ENCODE measurements at regions not wholly inside any gene's neighbourhood (a gene's known extent, or its start where the extent isn't known, plus 50 kb on each side); places are given as distances from the start of the nearest gene placed in this dataset.

- DNase-seq (ENCODE audit: low read depth in 2 of 2): no peak
These were observed 756.7 kb downstream of the NR2F2 start for GRCh38 chr15:97087006-97087741.

GRCh38 chr15:97091093-97091492, 760.6 kb downstream of the NR2F2 start:
- DNase-seq (ENCODE audit: low read depth in 2 of 2): no peak

DNA sequence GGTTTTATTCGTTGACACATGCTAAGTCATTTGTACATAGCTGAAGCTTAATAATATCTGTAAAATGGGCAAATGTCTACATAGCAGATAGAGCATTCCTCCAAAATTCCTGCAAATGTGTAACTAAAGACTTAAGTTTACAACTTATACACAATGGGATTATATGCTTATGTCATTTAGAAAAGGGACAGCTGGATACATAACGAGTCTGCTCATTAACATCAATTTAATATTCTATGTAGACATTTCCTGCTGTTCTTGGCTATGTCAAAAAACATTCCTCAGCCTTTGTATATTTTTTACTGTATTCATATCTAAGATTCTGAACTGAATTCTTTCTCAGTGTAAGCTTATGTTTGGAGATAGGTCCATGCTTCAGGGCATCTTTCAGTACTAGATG, 762.2 kb downstream of the NR2F2 start:
- DNase-seq (ENCODE audit: low read depth in 2 of 2): no peak

- DNase-seq (ENCODE audit: low read depth in 2 of 2): no peak
These were observed 765.9 kb downstream of the NR2F2 start for GRCh38 chr15:97096303-97096835.

- DNase-seq (ENCODE audit: low read depth in 2 of 2): no peak
These were observed 768.5 kb downstream of the NR2F2 start for GRCh38 chr15:97099040-97099439.

DNA sequence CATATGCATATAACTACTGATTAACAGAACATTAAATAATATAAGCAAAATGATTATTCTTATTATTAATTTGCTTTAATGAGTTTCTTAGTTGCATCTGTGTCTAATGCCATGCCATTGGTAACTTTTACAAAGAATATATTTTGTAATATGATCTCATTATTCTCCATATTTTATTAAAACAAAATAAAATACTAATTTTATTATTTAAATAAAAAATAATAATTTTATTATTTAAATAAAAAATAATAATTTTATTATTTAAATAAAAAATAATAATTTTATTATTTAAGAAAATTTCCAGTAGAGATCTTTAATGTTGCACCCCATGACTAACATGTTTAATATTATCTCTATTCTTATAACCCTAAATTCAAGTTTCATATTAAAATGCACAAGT, 771.1 kb downstream of the NR2F2 start:
- no peak for DNase-seq (ENCODE audit: low read depth in 2 of 2)

GRCh38 chr15:97114900-97115760, 784.6 kb downstream of the NR2F2 start:
- no peak for DNase-seq (ENCODE audit: low read depth in 2 of 2)

- no peak for DNase-seq (ENCODE audit: low read depth in 2 of 2)
These were observed 785.2 kb downstream of the NR2F2 start for GRCh38 chr15:97115761-97116070.

DNA sequence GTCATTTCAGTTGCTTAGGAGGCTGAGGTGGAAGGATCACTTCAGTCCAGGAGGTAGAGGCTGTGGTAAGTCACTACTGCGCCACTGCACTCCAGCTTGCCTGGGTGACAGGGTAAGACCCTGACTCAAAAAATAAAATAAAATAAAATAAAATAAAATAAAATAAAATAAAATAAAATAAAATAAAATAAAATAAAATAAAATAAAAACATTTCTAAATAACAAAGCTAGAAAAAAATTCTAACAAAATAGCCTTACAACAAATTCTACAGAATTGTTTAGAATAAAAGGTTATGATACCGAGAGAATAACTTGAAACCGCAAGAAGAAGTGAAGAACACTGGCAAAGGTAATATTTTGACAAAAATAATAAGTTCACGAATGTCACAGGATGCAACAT, 794.3 kb downstream of the NR2F2 start:
- DNase-seq (ENCODE audit: low read depth in 2 of 2): no peak

- DNase-seq (ENCODE audit: low read depth in 2 of 2): no peak
These were observed 796.2 kb downstream of the NR2F2 start for GRCh38 chr15:97126553-97127233.

DNA sequence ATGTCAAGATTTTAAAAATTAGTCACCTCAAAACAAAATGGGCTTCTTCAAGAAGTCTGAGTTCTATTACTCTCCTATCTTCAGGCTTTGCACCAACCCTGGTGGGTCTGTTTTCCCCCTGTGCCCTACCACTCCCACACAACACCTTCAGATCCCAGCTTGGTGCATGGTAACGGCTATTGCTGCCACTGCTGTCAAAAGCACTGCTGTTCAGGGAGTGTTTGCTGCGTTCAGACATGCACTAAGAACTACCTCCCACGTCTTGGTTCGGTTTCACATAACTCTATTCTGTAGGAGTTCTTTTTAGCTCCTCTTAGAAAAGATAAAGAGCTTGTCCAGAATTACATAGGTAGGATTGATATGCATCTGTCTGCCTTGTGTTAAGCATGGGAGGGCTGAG, 799.2 kb downstream of the NR2F2 start:
- DNase-seq (ENCODE audit: low read depth in 2 of 2): no peak

- no peak for DNase-seq (ENCODE audit: low read depth in 2 of 2)
These were observed 809.7 kb downstream of the NR2F2 start for GRCh38 chr15:97140216-97140615.

- DNase-seq (ENCODE audit: low read depth in 2 of 2): no peak
These were observed 810.9 kb downstream of the NR2F2 start for GRCh38 chr15:97141360-97141759.

GRCh38 chr15:97141871-97142270, 811.4 kb downstream of the NR2F2 start:
- DNase-seq (ENCODE audit: low read depth in 2 of 2): no peak

DNA sequence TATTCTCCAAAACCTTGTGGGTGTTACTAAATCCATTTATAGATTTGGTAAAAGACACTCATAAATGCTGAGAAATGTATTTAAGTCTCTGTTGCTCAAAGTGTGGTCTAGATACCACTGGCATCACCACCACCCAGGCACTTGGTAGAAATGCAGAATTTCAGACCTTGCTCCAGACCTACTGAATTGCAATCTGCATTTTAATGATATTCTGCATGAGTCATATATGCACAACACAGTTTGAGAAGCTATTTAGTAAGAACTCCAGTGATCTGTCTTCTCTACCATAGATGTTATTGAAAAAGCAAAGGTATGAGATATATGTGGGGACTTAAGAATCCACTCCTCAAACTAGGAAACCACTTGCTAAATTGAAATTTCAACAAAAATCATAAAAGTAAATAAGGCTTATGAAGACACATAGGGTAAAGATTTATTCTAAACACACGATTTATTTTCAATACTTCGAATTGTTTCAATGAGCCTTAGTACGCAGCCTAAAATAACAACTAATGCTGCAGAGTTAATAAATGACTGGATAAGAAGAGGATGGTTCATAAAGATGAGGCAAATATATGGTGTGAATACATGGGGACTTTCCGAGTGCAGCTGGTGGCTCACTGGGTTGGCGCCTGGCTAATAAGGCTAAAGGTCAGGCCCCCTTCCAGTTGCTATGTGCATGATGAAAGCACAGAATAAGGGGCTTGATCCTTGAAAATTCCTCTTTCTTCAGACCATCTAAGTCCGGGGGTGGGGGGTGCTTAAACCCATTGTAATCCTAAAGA, 813.3 kb downstream of the NR2F2 start:
- DNase-seq (ENCODE audit: low read depth in 2 of 2): no peak

DNA sequence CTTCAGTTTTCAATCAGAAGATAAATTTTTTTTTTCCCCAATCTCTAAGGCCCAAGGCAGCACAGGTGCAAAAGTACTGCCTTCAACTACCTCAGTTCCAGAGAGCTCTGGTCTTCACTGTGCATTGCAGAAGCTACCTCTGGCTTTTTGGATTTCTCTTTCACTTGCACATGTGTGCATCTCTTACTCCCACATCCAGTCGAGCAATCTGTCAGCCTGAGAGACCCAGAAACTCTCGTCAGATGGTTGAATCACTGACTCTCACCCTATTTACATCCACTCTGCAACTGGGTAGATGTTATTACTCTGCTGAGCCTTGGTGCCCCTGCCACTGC, 813.8 kb downstream of the NR2F2 start:
- DNase-seq (ENCODE audit: low read depth in 2 of 2): no peak

DNA sequence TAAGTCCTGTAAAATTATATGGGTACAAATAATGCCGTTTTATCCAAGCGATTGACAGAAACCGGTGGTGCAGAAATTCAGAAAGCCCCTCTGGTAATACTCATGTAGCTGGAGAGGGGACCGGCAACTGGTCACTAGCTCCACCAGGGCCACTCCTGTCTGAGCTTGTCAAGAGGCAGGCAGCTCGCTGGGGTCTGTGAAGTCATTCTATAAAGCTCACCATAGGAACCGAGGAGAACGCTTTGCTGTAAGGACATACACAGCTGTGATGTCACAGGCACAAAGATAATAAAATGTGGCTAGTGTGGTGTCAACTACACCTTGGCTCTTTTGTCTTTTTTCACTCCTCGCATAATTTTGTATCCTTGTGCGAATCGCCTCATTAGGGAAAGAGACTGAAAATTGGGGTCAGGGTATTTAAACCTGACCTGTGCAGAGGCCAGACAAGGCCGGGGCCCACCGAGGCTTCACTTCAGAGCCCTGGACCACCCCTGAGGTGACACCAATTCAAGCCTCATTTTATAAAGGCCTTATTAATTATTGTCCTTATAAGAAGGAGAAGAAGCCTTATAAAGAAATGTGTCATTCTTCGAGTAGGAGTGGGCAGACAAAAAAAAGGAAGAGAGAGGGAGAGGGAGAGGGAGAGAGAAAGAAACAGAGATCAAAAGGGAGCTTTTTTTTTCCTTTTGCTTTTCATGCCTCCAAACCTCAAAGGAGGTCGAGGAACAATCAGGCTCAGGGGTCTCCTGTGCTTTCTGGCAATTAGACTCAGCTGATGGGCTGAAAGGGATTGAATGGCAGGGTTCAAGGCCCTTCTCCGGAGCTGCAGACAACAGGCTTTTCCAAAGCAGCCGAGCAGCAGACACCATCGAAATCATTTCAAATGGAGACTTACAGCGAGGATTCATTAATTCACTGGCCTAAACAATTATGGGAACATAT, 813.3 kb upstream of the ARRDC4 start:
- no peak for DNase-seq (ENCODE audit: low read depth in 2 of 2)

- no peak for DNase-seq (ENCODE audit: low read depth in 2 of 2)
These were observed 807.0 kb upstream of the ARRDC4 start for GRCh38 chr15:97153356-97153965.

GRCh38 chr15:97156739-97157265, 803.7 kb upstream of the ARRDC4 start:
- DNase-seq (ENCODE audit: low read depth in 2 of 2): no peak
